K562 (cell line): ENCODE measurements at regions not wholly inside any gene's neighbourhood (a gene's known extent, or its start where the extent isn't known, plus 50 kb on each side); places are given as distances from the start of the nearest gene placed in this dataset.

Experiments used
- ARID3A ChIP-seq: IDR thresholded peaks from 2 replicates; pipeline ENCODE4 v1.6.1; 2012; ENCODE audit warnings: low read depth, low read length, improper control_type of control experiment, borderline replicate concordance
- HCFC1 ChIP-seq: IDR thresholded peaks from 2 replicates; pipeline ENCODE4 v1.6.1; 2012; ENCODE audit warnings: low read depth, low read length, improper control_type of control experiment
- HDAC2 ChIP-seq: fragments of 450-650 bp; IDR thresholded peaks from 2 replicates; pipeline ENCODE4 v1.6.1; 2016; ENCODE audit warnings: mild to moderate bottlenecking
- NCOR1 ChIP-seq: fragments of 450-650 bp; IDR thresholded peaks from 2 replicates; pipeline ENCODE4 v1.6.1; 2016; ENCODE audit warnings: mild to moderate bottlenecking, moderate library complexity
- PCBP1 ChIP-seq: fragments of 200-400 bp; formaldehyde crosslinking; IDR thresholded peaks from 2 replicates; pipeline ENCODE4 v1.6.1; 2018; ENCODE audit warnings: mild to moderate bottlenecking, low read depth, low read length; ENCODE audit not compliant: poor library complexity, severe bottlenecking
- PHF20 ChIP-seq: fragments of 450-650 bp; IDR thresholded peaks from 2 replicates; pipeline ENCODE4 v1.6.1; 2018; ENCODE audit not compliant: partially characterized antibody
- POLR2AphosphoS5 ChIP-seq: IDR thresholded peaks from 2 replicates; pipeline ENCODE4 v1.6.1; 2011; ENCODE audit warnings: mild to moderate bottlenecking, low read depth, low read length, moderate library complexity; ENCODE audit not compliant: control insufficient read depth, insufficient read depth
- TGIF2 ChIP-seq: sonication (generic); formaldehyde crosslinking; IDR thresholded peaks from 2 replicates; pipeline ENCODE4 v1.8.1; 2022; ENCODE audit warnings: mild to moderate bottlenecking, missing genetic modification reagents, moderate library complexity
- ZBTB17 ChIP-seq: fragments of 450-650 bp; formaldehyde crosslinking; IDR thresholded peaks from 2 replicates; pipeline ENCODE4 v1.4.0; 2020; ENCODE audit warnings: mild to moderate bottlenecking
- ZNF121 ChIP-seq: sonication (generic); formaldehyde crosslinking; conservative IDR thresholded peaks from 2 replicates; pipeline ENCODE4 v1.8.0; 2022; ENCODE audit warnings: missing genetic modification reagents
- ZNF124 ChIP-seq: sonication (generic); formaldehyde crosslinking; IDR thresholded peaks from 2 replicates; pipeline ENCODE4 v1.8.1; 2022; ENCODE audit warnings: missing genetic modification reagents
- ZNF165 ChIP-seq: fragments of 250-450 bp; sonication (Bioruptor Pico); IDR thresholded peaks from 2 replicates; pipeline ENCODE4 v1.4.0; 2020; ENCODE audit warnings: borderline replicate concordance
- ZNF431 ChIP-seq: sonication (generic); formaldehyde crosslinking; IDR thresholded peaks from 2 replicates; pipeline ENCODE4 v1.8.0; 2022; ENCODE audit warnings: mild to moderate bottlenecking, missing genetic modification reagents
- ZNF445 ChIP-seq: fragments of 250-450 bp; sonication (Bioruptor Pico); IDR thresholded peaks from 2 replicates; pipeline ENCODE4 v1.4.0; 2020; ENCODE audit warnings: low read depth, mild to moderate bottlenecking, moderate library complexity
- ZZZ3 ChIP-seq: fragments of 450-650 bp; IDR thresholded peaks from 2 replicates; pipeline ENCODE4 v1.6.1; 2016; ENCODE audit warnings: antibody characterized with exemption, mild to moderate bottlenecking, moderate library complexity
- TF ChIP-seq, protein P1 (sequence below): fragments of 200-800 bp; sonication (Bioruptor generic); IDR thresholded peaks from 2 replicates; pipeline ENCODE4 v1.6.1; 2016; ENCODE audit warnings: missing genetic modification characterization, missing compliant biosample characterization
- TF ChIP-seq, protein P2 (sequence below): fragments of 250-450 bp; sonication (Bioruptor Pico); IDR thresholded peaks from 2 replicates; pipeline ENCODE4 v1.4.0; 2020; ENCODE audit warnings: mild to moderate bottlenecking, moderate library complexity
- TF ChIP-seq, protein P3 (sequence below): fragments of 450-650 bp; IDR thresholded peaks from 2 replicates; pipeline ENCODE4 v1.6.1; 2018; ENCODE audit warnings: mild to moderate bottlenecking, low read depth; ENCODE audit not compliant: partially characterized antibody

GRCh38 chr6:39999006-39999867, 65.0 kb upstream of the MOCS1 start (continued):
- TF ChIP-seq ZNF431 (no peak), HDAC2 (peak; percentile 91), ARID3A (peak; percentile 90; the same call in 1 of the 2 replicates), ZNF165 (peak; percentile 36; the same call in 1 of the 2 replicates), ZZZ3 (no peak), HCFC1 (no peak), PCBP1 (no peak), PHF20 (no peak), TGIF2 (no peak), POLR2AphosphoS5 (peak; percentile 55; the same call in 1 of the 2 replicates), ZBTB17 (CRISPR knock-in tag) (peak; percentile 54; the same call in 1 of the 2 replicates), ZNF124 (CRISPR knock-in tag) (no peak), ZNF445 (CRISPR knock-in tag) (peak; percentile 68; the same call in 1 of the 2 replicates), NCOR1 (peak; percentile 97), ZNF121 (CRISPR knock-in tag) (no peak)
- TF ChIP-seq, protein P1, sequence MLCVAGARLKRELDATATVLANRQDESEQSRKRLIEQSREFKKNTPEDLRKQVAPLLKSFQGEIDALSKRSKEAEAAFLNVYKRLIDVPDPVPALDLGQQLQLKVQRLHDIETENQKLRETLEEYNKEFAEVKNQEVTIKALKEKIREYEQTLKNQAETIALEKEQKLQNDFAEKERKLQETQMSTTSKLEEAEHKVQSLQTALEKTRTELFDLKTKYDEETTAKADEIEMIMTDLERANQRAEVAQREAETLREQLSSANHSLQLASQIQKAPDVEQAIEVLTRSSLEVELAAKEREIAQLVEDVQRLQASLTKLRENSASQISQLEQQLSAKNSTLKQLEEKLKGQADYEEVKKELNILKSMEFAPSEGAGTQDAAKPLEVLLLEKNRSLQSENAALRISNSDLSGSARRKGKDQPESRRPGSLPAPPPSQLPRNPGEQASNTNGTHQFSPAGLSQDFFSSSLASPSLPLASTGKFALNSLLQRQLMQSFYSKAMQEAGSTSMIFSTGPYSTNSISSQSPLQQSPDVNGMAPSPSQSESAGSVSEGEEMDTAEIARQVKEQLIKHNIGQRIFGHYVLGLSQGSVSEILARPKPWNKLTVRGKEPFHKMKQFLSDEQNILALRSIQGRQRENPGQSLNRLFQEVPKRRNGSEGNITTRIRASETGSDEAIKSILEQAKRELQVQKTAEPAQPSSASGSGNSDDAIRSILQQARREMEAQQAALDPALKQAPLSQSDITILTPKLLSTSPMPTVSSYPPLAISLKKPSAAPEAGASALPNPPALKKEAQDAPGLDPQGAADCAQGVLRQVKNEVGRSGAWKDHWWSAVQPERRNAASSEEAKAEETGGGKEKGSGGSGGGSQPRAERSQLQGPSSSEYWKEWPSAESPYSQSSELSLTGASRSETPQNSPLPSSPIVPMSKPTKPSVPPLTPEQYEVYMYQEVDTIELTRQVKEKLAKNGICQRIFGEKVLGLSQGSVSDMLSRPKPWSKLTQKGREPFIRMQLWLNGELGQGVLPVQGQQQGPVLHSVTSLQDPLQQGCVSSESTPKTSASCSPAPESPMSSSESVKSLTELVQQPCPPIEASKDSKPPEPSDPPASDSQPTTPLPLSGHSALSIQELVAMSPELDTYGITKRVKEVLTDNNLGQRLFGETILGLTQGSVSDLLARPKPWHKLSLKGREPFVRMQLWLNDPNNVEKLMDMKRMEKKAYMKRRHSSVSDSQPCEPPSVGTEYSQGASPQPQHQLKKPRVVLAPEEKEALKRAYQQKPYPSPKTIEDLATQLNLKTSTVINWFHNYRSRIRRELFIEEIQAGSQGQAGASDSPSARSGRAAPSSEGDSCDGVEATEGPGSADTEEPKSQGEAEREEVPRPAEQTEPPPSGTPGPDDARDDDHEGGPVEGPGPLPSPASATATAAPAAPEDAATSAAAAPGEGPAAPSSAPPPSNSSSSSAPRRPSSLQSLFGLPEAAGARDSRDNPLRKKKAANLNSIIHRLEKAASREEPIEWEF (CRISPR knock-in tag) = peak; percentile 80
- TF ChIP-seq, protein P2, sequence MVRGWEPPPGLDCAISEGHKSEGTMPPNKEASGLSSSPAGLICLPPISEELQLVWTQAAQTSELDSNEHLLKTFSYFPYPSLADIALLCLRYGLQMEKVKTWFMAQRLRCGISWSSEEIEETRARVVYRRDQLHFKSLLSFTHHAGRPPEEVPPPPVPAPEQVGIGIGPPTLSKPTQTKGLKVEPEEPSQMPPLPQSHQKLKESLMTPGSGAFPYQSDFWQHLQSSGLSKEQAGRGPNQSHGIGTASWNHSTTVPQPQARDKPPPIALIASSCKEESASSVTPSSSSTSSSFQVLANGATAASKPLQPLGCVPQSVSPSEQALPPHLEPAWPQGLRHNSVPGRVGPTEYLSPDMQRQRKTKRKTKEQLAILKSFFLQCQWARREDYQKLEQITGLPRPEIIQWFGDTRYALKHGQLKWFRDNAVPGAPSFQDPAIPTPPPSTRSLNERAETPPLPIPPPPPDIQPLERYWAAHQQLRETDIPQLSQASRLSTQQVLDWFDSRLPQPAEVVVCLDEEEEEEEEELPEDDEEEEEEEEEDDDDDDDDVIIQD (CRISPR knock-in tag) = no peak
- TF ChIP-seq, protein P3, sequence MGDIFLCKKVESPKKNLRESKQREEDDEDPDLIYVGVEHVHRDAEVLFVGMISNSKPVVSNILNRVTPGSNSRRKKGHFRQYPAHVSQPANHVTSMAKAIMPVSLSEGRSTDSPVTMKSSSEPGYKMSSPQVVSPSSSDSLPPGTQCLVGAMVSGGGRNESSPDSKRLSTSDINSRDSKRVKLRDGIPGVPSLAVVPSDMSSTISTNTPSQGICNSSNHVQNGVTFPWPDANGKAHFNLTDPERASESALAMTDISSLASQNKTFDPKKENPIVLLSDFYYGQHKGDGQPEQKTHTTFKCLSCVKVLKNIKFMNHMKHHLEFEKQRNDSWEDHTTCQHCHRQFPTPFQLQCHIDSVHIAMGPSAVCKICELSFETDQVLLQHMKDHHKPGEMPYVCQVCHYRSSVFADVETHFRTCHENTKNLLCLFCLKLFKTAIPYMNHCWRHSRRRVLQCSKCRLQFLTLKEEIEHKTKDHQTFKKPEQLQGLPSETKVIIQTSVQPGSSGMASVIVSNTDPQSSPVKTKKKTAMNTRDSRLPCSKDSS = peak; percentile 57
